Activated naive CD8-positive, alpha-beta T cell (primary cell): ENCODE measurements at regions not wholly inside any gene's neighbourhood (a gene's known extent, or its start where the extent isn't known, plus 50 kb on each side); places are given as distances from the start of the nearest gene placed in this dataset.
A peak's percentile ranks its signal among the peaks of the same experiment; 100 is the strongest.
"Not testable (repeated sequence)": the region's sequence is repeated elsewhere in the genome, so short reads cannot be mapped to it uniquely, and the experiment has no call there.

Experiments used
- H3K27ac Mint-ChIP-seq: one replicate; pipeline ENCODE4 v1.8.0; 2021; ENCODE audit warnings: mixed read lengths
- H3K27me3 Mint-ChIP-seq: one replicate; pipeline ENCODE4 v1.8.0; 2021; ENCODE audit warnings: mixed read lengths
- H3K36me3 Mint-ChIP-seq: one replicate; pipeline ENCODE4 v1.8.0; 2021; ENCODE audit warnings: mixed read lengths
- H3K4me1 Mint-ChIP-seq: one replicate; pipeline ENCODE4 v1.8.0; 2021; ENCODE audit warnings: low read depth, mixed read lengths
- H3K4me3 Mint-ChIP-seq: one replicate; pipeline ENCODE4 v1.8.0; 2021; ENCODE audit warnings: mild to moderate bottlenecking, mixed read lengths
- H3K9me3 Mint-ChIP-seq: one replicate; pipeline ENCODE4 v1.8.0; 2021; ENCODE audit warnings: low read depth, mixed read lengths

DNA sequence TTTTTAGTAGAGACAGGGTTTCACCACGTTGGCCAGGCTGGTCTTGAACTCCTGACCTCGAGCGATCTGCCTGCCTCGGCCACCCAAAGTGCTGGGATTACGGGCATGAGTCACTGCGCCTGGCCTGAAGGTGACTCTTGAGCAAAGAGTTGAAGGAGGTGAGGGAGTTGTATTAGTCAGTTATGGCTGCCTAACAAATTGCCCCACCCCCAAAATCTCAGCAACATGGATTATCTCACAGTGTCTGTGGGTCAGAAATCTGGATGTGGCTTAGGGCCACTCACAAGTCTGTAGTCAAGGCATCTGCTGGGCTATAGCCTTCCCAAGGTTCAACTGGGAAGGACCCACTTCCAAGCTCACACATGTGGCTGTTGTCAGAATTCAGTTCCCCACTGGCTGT is 52.8 kb upstream of the ADGRE5 start:
- Mint-ChIP-seq H3K4me1 (peaks cover 2% of the 10 kb centered on the region), H3K27me3 (no peaks in the 10 kb centered on the region), H3K4me3 (no peak overlapping the region), H3K27ac (no peak overlapping the region), H3K36me3 (no peaks in the 10 kb centered on the region), H3K9me3 (no peaks in the 10 kb centered on the region)

DNA sequence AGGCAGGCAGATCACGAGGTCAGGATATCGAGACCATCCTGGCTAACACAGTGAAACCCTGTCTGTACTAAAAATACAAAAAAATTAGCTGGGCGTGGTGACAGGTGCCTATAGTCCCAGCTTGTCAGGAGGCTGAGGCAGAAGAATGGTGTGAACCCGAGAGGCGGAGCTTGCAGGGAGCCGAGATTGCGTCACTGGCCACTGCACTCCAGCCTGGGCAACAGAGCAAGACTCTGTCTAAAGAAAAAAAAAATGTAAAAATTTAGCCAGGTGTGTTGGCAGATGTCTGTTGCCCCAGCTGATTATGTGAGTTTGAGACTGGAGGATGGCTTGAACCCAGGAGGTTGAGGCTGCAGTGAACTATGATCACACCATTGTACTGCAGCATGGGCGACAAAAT is 54.2 kb upstream of the ADGRE5 start:
- not testable (repeated sequence) for H3K4me1 Mint-ChIP-seq, H3K9me3 Mint-ChIP-seq, H3K27ac Mint-ChIP-seq, H3K27me3 Mint-ChIP-seq, H3K4me3 Mint-ChIP-seq, H3K36me3 Mint-ChIP-seq

GRCh38 chr19:14325863-14326262 is 55.4 kb upstream of the ADGRE5 start:
- Mint-ChIP-seq H3K9me3 (no peaks in the 10 kb centered on the region), H3K4me3 (no peak overlapping the region), H3K27me3 (no peaks in the 10 kb centered on the region), H3K27ac (no peak overlapping the region), H3K4me1 (no peaks in the 10 kb centered on the region), H3K36me3 (no peaks in the 10 kb centered on the region)

DNA sequence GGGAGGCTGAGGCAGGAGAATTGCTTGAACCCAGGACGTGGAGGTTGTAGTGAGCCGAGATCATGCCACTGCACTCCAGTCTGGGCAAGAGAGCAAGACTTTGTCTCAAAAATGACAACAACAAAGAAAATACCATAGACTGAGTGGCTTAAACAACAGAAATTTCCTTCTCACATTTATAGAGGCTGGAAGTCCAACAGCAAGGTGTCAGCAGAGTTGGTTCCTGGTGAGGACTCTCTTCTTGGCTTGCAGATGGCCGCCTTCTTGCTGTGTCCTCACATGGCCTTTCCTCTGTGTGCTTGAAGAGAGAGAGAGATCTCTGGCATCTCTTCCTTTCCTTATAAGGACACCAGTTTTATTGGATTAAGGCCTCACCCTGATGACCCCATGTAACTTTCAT is 56.1 kb upstream of the ADGRE5 start:
- no peak overlapping the region for H3K27ac Mint-ChIP-seq
- H3K27me3 Mint-ChIP-seq = no peaks in the 10 kb centered on the region

GRCh38 chr19:14322889-14323463 is 58.3 kb upstream of the ADGRE5 start:
- Mint-ChIP-seq H3K4me3 (no peak overlapping the region), H3K27ac (no peak overlapping the region), H3K36me3 (no peaks in the 10 kb centered on the region), H3K27me3 (no peaks in the 10 kb centered on the region), H3K4me1 (no peaks in the 10 kb centered on the region), H3K9me3 (no peaks in the 10 kb centered on the region)

More for the DNA sequence above, 56.1 kb upstream of the ADGRE5 start:
- Mint-ChIP-seq H3K36me3 (no peaks in the 10 kb centered on the region), H3K9me3 (no peaks in the 10 kb centered on the region), H3K4me3 (no peak overlapping the region), H3K4me1 (no peaks in the 10 kb centered on the region)

DNA sequence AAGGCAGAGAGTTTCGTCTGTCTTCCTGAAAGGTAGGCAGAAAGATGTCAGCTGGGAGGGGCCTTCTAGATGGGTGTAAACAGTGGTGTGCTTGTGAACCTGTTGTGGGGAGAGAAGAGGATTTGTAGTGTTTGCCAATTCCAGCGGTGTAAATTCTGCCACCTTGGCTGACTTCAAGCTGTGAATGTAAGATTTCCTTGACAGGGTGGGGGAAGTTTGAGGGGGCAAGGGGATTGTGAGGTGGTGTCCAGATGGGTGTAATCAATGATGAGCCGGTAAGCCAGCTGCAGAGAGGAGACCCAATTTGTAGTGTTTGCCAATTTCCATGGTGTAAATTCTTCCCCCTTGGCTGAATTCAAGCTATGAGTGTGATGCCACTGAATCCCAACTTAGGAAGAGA is 61.0 kb upstream of the ADGRE5 start:
- H3K9me3 Mint-ChIP-seq = no peaks in the 10 kb centered on the region
- H3K27ac Mint-ChIP-seq = no peak overlapping the region
- no peaks in the 10 kb centered on the region for H3K36me3 Mint-ChIP-seq
- H3K4me3 Mint-ChIP-seq = no peak overlapping the region
- no peaks in the 10 kb centered on the region for H3K27me3 Mint-ChIP-seq
- no peaks in the 10 kb centered on the region for H3K4me1 Mint-ChIP-seq

- not testable (repeated sequence) for H3K27me3 Mint-ChIP-seq, H3K4me3 Mint-ChIP-seq
Observed at GRCh38 chr19:14319720-14320119, 61.5 kb upstream of the ADGRE5 start.

GRCh38 chr19:14318873-14319272 is 62.4 kb upstream of the ADGRE5 start:
- H3K4me3 Mint-ChIP-seq = no peak overlapping the region
- H3K36me3 Mint-ChIP-seq = no peaks in the 10 kb centered on the region
- no peaks in the 10 kb centered on the region for H3K4me1 Mint-ChIP-seq
- no peaks in the 10 kb centered on the region for H3K27me3 Mint-ChIP-seq
- no peak overlapping the region for H3K27ac Mint-ChIP-seq
- H3K9me3 Mint-ChIP-seq = no peaks in the 10 kb centered on the region

More at GRCh38 chr19:14319720-14320119, 61.5 kb upstream of the ADGRE5 start:
- not testable (repeated sequence) for H3K36me3 Mint-ChIP-seq, H3K27ac Mint-ChIP-seq, H3K4me1 Mint-ChIP-seq, H3K9me3 Mint-ChIP-seq

GRCh38 chr19:14317157-14317556 is 64.1 kb upstream of the ADGRE5 start:
- Mint-ChIP-seq H3K4me1 (no peaks in the 10 kb centered on the region), H3K9me3 (no peaks in the 10 kb centered on the region), H3K27ac (no peak overlapping the region), H3K4me3 (no peak overlapping the region), H3K36me3 (no peaks in the 10 kb centered on the region), H3K27me3 (no peaks in the 10 kb centered on the region)

- H3K9me3 Mint-ChIP-seq = no peaks in the 10 kb centered on the region
- no peaks in the 10 kb centered on the region for H3K27me3 Mint-ChIP-seq
- no peaks in the 10 kb centered on the region for H3K36me3 Mint-ChIP-seq
- H3K4me1 Mint-ChIP-seq = no peaks in the 10 kb centered on the region
- no peak overlapping the region for H3K4me3 Mint-ChIP-seq
- peak overlapping the region; percentile 5 for H3K27ac Mint-ChIP-seq
Observed at GRCh38 chr19:14315433-14315832, 65.8 kb upstream of the ADGRE5 start.

- Mint-ChIP-seq H3K4me3 (no peak overlapping the region), H3K27me3 (no peaks in the 10 kb centered on the region), H3K9me3 (no peaks in the 10 kb centered on the region), H3K27ac (no peak overlapping the region), H3K4me1 (peaks cover 6% of the 10 kb centered on the region), H3K36me3 (peaks cover 4% of the 10 kb centered on the region)
Observed at GRCh38 chr19:14310055-14310454, 71.2 kb upstream of the ADGRE5 start.

DNA sequence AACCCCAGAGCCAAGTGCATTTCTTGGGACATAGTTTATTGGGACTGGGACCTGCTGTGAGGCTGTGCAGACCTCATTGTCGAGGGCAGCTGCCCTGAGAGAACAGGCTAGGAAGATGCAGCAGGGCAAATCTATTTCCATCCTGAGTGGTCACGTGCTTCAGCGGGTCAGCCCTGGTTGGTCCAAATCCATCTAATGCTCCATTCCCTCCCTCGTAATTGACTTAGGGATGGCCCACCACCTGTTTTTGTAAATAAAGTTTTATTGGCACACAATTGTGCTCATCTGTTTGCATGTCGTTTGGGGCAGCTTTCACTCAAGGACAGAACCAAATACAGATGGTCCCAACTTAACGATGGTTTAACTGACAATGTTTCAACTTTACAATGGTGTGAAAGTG is 75.5 kb upstream of the ADGRE5 start:
- Mint-ChIP-seq H3K36me3 (peaks cover 4% of the 10 kb centered on the region), H3K4me1 (peaks cover 6% of the 10 kb centered on the region), H3K27me3 (no peaks in the 10 kb centered on the region)

GRCh38 chr19:14301150-14301549 is 80.1 kb upstream of the ADGRE5 start:
- Mint-ChIP-seq H3K4me1 (no peaks in the 10 kb centered on the region), H3K27me3 (no peaks in the 10 kb centered on the region), H3K36me3 (no peaks in the 10 kb centered on the region), H3K27ac (no peak overlapping the region), H3K4me3 (no peak overlapping the region), H3K9me3 (no peaks in the 10 kb centered on the region)

More for the DNA sequence above, 75.5 kb upstream of the ADGRE5 start:
- Mint-ChIP-seq H3K27ac (no peak overlapping the region), H3K4me3 (no peak overlapping the region), H3K9me3 (no peaks in the 10 kb centered on the region)

- Mint-ChIP-seq H3K36me3 (no peaks in the 10 kb centered on the region), H3K9me3 (no peaks in the 10 kb centered on the region), H3K27me3 (no peaks in the 10 kb centered on the region), H3K4me3 (no peak overlapping the region), H3K27ac (no peak overlapping the region), H3K4me1 (no peaks in the 10 kb centered on the region)
Observed at GRCh38 chr19:14300303-14300702, 80.9 kb upstream of the ADGRE5 start.

DNA sequence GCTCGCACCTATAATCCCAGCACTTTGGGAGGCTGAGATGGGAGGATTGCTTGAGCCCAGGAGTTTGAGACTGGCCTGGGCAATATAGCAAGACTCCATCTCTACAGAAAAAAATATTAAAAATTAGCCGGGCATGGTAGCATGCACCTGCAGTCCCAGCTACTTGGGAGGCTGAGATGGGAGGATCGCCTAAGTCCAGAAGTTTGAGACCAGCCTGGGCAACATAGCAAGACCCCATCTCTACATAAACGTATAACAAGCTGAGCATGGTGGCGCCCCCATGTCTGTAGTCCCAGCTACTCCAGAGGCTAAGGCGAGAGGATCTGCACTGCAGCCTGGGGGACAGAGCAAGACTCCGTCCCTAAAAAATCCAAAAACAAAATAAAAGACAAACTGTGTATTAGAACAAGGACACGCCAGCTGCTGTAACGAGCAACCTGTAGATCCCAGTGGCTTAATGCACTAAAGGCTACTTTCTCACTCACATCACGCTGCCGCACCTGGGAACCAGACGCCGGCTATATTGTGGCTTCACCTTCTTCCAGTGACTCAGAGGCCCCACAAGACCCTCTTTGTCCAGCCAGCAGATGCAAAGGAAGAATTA is 81.9 kb upstream of the ADGRE5 start:
- H3K9me3 Mint-ChIP-seq, H3K4me3 Mint-ChIP-seq, H3K27ac Mint-ChIP-seq, H3K4me1 Mint-ChIP-seq, H3K36me3 Mint-ChIP-seq, H3K27me3 Mint-ChIP-seq: not testable (repeated sequence)

DNA sequence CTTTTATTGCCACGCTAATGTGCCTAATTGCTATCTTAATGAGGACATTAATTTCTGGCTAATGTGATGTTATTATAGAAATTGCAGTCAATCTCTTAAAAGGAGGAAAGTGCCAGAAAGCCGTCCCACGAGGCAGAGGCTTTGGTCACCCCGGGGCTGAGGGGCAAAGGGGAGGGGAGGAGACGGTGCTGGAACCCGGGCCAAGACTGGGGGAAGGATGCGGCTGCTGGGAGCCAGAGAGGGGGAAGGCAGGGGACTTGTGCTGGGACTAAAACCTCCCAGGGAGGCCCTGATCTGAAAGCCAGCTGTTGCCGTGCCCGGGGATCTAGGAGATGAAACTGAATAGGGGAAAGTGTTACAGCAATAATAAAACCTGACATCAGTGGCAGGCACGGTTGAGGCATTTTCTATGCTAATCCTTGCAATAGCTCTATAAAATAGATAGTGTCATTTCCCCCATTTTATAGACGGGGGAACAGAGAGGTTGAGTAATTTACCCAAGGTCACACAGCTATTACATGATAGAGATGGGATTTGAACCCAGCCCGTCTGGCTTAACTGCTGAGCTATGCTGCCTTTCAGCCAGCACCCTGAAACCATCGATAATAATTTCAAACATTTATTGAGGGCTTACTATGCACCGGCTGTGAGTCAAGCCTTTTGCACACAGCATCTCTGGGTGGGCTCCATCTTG is 83.2 kb upstream of the ADGRE5 start:
- not testable (repeated sequence) for H3K4me1 Mint-ChIP-seq, H3K36me3 Mint-ChIP-seq, H3K27me3 Mint-ChIP-seq, H3K9me3 Mint-ChIP-seq, H3K4me3 Mint-ChIP-seq, H3K27ac Mint-ChIP-seq
